H9 (cell line): ENCODE measurements at regions not wholly inside any gene's neighbourhood (a gene's known extent, or its start where the extent isn't known, plus 50 kb on each side); places are given as distances from the start of the nearest gene placed in this dataset.

ENCODE experiments used
- DNase-seq: peaks from one replicate; pipeline ENCODE4 v3.0.0-alpha.2; 2017
- H2AFZ ChIP-seq: one replicate; pipeline ENCODE4 v1.6.1; 2013; ENCODE audit warnings: mild to moderate bottlenecking, low read length, control low read depth, moderate library complexity
- H2AK5ac ChIP-seq: 2 replicates; pipeline ENCODE4 v1.6.1; 2013; ENCODE audit warnings: low read length, control low read depth, mixed read lengths; ENCODE audit not compliant: insufficient read length
- H2BK120ac ChIP-seq: one replicate; pipeline ENCODE4 v1.6.1; 2013; ENCODE audit warnings: low read depth, mild to moderate bottlenecking, low read length, control low read depth, inconsistent platforms; ENCODE audit not compliant: poor library complexity, severe bottlenecking
- H2BK12ac ChIP-seq: 2 replicates; pipeline ENCODE4 v1.6.1; 2013; ENCODE audit warnings: low read length, control low read depth, mixed read lengths, low read depth; ENCODE audit not compliant: insufficient read length
- H2BK15ac ChIP-seq: 2 replicates; pipeline ENCODE4 v1.6.1; 2013; ENCODE audit warnings: low read depth, low read length, control low read depth
- H2BK20ac ChIP-seq: one replicate; pipeline ENCODE4 v1.6.1; 2013; ENCODE audit warnings: low read depth, mild to moderate bottlenecking, low read length, control low read depth, inconsistent platforms; ENCODE audit not compliant: poor library complexity, severe bottlenecking
- H2BK5ac ChIP-seq: 2 replicates; pipeline ENCODE4 v1.6.1; 2013; ENCODE audit warnings: low read length, control low read depth, mixed read lengths; ENCODE audit not compliant: insufficient read length
- H3K14ac ChIP-seq: 2 replicates; pipeline ENCODE4 v1.6.1; 2013; ENCODE audit warnings: low read length, control low read depth; ENCODE audit not compliant: insufficient read depth
- H3K18ac ChIP-seq: 2 replicates; pipeline ENCODE4 v1.6.1; 2013; ENCODE audit warnings: low read depth, mild to moderate bottlenecking, mixed read lengths, low read length, control low read depth; ENCODE audit not compliant: insufficient read length
- H3K23ac ChIP-seq: 2 replicates; pipeline ENCODE4 v1.6.1; 2013; ENCODE audit warnings: low read length, control low read depth, mixed read lengths, low read depth; ENCODE audit not compliant: insufficient read length
- H3K23me2 ChIP-seq: 2 replicates; pipeline ENCODE4 v1.6.1; 2013; ENCODE audit warnings: low read depth, mild to moderate bottlenecking, mixed read lengths, low read length, control low read depth; ENCODE audit not compliant: insufficient read length, poor library complexity, severe bottlenecking
- H3K27ac ChIP-seq: 2 replicates; pipeline ENCODE4 v1.5.1; 2013; ENCODE audit warnings: low read length, control low read depth, mixed read lengths, low read depth; ENCODE audit not compliant: insufficient read length
- H3K27me3 ChIP-seq: 2 replicates; pipeline ENCODE4 v1.6.1; 2013; ENCODE audit warnings: low read length, control low read depth, inconsistent platforms; ENCODE audit not compliant: insufficient read depth
- H3K4ac ChIP-seq: 2 replicates; pipeline ENCODE4 v1.6.1; 2013; ENCODE audit warnings: low read depth, mild to moderate bottlenecking, control low read depth, inconsistent platforms, low read length, moderate library complexity
- H3K4me1 ChIP-seq: 2 replicates; pipeline ENCODE4 v1.6.1; 2013; ENCODE audit warnings: low read length, control low read depth, inconsistent platforms; ENCODE audit not compliant: insufficient read depth
- H3K4me2 ChIP-seq: 2 replicates; pipeline ENCODE4 v1.6.1; 2013; ENCODE audit warnings: low read length, control low read depth, mixed read lengths; ENCODE audit not compliant: insufficient read length, insufficient read depth
- H3K56ac ChIP-seq: 2 replicates; pipeline ENCODE4 v1.6.1; 2013; ENCODE audit warnings: low read depth, mild to moderate bottlenecking, mixed read lengths, low read length, control low read depth; ENCODE audit not compliant: insufficient read length
- H3K79me1 ChIP-seq: 2 replicates; pipeline ENCODE4 v1.6.1; 2013; ENCODE audit warnings: low read depth, mild to moderate bottlenecking, moderate library complexity, low read length, control low read depth, inconsistent platforms; ENCODE audit not compliant: insufficient read depth, poor library complexity, severe bottlenecking
- H3K79me2 ChIP-seq: 2 replicates; pipeline ENCODE4 v1.6.1; 2013; ENCODE audit warnings: low read length, control low read depth, inconsistent platforms; ENCODE audit not compliant: insufficient read depth
- H3K9ac ChIP-seq: 2 replicates; pipeline ENCODE4 v1.6.1; 2013; ENCODE audit warnings: low read length, control low read depth, mixed read lengths; ENCODE audit not compliant: insufficient read length; ENCODE audit errors: extremely low read depth
- H3K9me3 ChIP-seq: one replicate; pipeline ENCODE4 v1.6.1; 2013; ENCODE audit warnings: low read depth, low read length, inconsistent platforms; ENCODE audit not compliant: control insufficient read depth
- H3T11ph ChIP-seq: one replicate; pipeline ENCODE4 v1.6.1; 2013; ENCODE audit warnings: mild to moderate bottlenecking, low read length, control low read depth, inconsistent platforms
- H4K20me1 ChIP-seq: one replicate; pipeline ENCODE4 v1.6.1; 2013; ENCODE audit not compliant: control insufficient read depth, insufficient read length, insufficient read depth
- H4K5ac ChIP-seq: 2 replicates; pipeline ENCODE4 v1.6.1; 2013; ENCODE audit warnings: low read depth, mild to moderate bottlenecking, mixed read lengths, low read length, control low read depth; ENCODE audit not compliant: insufficient read length
- H4K8ac ChIP-seq: replicated peaks from 2 replicates; pipeline ENCODE4 v1.6.1; 2013; ENCODE audit warnings: low read length, control low read depth, mixed read lengths, low read depth; ENCODE audit not compliant: insufficient read length
- H4K91ac ChIP-seq: 2 replicates; pipeline ENCODE4 v1.6.1; 2013; ENCODE audit warnings: low read depth, mild to moderate bottlenecking, moderate library complexity, mixed read lengths, low read length, control low read depth; ENCODE audit not compliant: insufficient read length
- H3K27ac Mint-ChIP-seq, 3 experiments: 2 replicates in 2 of 3; 3 replicates in 1 of 3; pipeline ENCODE4 v1.8.0; 2020 to 2021; ENCODE audit warnings: mixed read lengths in 3 of 3, mild to moderate bottlenecking in 1 of 3, moderate library complexity in 1 of 3
- H3K27me3 Mint-ChIP-seq: 2 replicates; pipeline ENCODE4 v1.8.0; 2021; ENCODE audit warnings: low read depth, mild to moderate bottlenecking, moderate library complexity, mixed read lengths
- H3K36me3 Mint-ChIP-seq, 3 experiments: 2 replicates in 2 of 3; 3 replicates in 1 of 3; pipeline ENCODE4 v1.8.0; 2020 to 2021; ENCODE audit warnings: low read depth in 3 of 3, mixed read lengths in 3 of 3; ENCODE audit not compliant: insufficient read depth in 1 of 3
- H3K4me1 Mint-ChIP-seq, 2 experiments: 2 replicates each; pipeline ENCODE4 v1.8.0; 2020; ENCODE audit warnings: mixed read lengths in 2 of 2
- H3K4me3 Mint-ChIP-seq, 2 experiments: 2 replicates in 1 of 2; 3 replicates in 1 of 2; pipeline ENCODE4 v1.8.0; 2020 to 2021; ENCODE audit warnings: mild to moderate bottlenecking in 2 of 2, mixed read lengths in 2 of 2, moderate library complexity in 1 of 2
- H3K9me3 Mint-ChIP-seq, 2 experiments: 2 replicates in 1 of 2; 3 replicates in 1 of 2; pipeline ENCODE4 v1.8.0; 2020; ENCODE audit warnings: mild to moderate bottlenecking in 2 of 2, mixed read lengths in 2 of 2, moderate library complexity in 1 of 2
- CTCF ChIP-seq: fragments of 200-600 bp; sonication (generic); conservative IDR thresholded peaks from 3 replicates; pipeline ENCODE4 v1.8.0; 2021; ENCODE audit warnings: antibody characterized with exemption, mild to moderate bottlenecking
- WGBS: extraction: QIAGEN DNeasy Blood & Tissue Kit; methylation state at CpG from one replicate; pipeline ENCODE4 v1.1.7; 2013; ENCODE audit warnings: missing lambda C conversion rate, low lambda C conversion rate, mixed read lengths; ENCODE audit not compliant: insufficient read length; ENCODE audit errors: extremely low coverage; 5-methylcytosine and 5-hydroxymethylcytosine counted together

- H3K4me1 Mint-ChIP-seq: peaks cover 0 to 4% of the 10 kb centered on the region in 2 experiments; a peak in 1 of 4 replicates
- H3K4ac ChIP-seq: no peak overlapping the region
- H3K36me3 Mint-ChIP-seq: peaks cover 0 to 2% (median 0%) of the 10 kb centered on the region in 3 experiments; a peak in 1 of 7 replicates
Observed at GRCh38 chr6:139568956-139569538, 194.6 kb upstream of the CITED2 start.

More at GRCh38 chr6:139568956-139569538, 194.6 kb upstream of the CITED2 start:
- Histone ChIP-seq H3K14ac (no peak overlapping the region), H3K23me2 (no peaks in the 10 kb centered on the region), H3K27me3 (no peaks in the 10 kb centered on the region), H3K23ac (no peak overlapping the region), H4K8ac (no peak overlapping the region), H4K91ac (no peak overlapping the region), H2BK12ac (no peak overlapping the region), H3K18ac (no peak overlapping the region), H3K9me3 (no peaks in the 10 kb centered on the region), H3K79me2 (no peaks in the 10 kb centered on the region), H3K79me1 (no peaks in the 10 kb centered on the region), H3K27ac (no peak overlapping the region), H2AK5ac (no peak overlapping the region), H3T11ph (no peak overlapping the region), H2BK5ac (no peak overlapping the region), H4K5ac (no peak overlapping the region), H3K56ac (no peak overlapping the region), H2BK120ac (no peak overlapping the region), H2BK20ac (no peak overlapping the region), H3K4me2 (no peak overlapping the region), H3K4me1 (no peaks in the 10 kb centered on the region), H2AFZ (no peak overlapping the region), H3K9ac (no peak overlapping the region), H2BK15ac (no peak overlapping the region), H4K20me1 (no peaks in the 10 kb centered on the region)
- no peaks in the 10 kb centered on the region; a peak in 2 of 5 replicates for H3K9me3 Mint-ChIP-seq
- no peak for TF ChIP-seq CTCF
- no peak overlapping the region for H3K27ac Mint-ChIP-seq
- no peak for DNase-seq
- no CpG with 5 or more reads among the region's 5 CpGs for WGBS
- no peaks in the 10 kb centered on the region for H3K27me3 Mint-ChIP-seq
- H3K4me3 Mint-ChIP-seq: no peak overlapping the region
